NT2/D1 (cell line): ENCODE measurements at regions not wholly inside any gene's neighbourhood (a gene's known extent, or its start where the extent isn't known, plus 50 kb on each side); places are given as distances from the start of the nearest gene placed in this dataset.

ENCODE experiments used
- SUZ12 ChIP-seq: IDR thresholded peaks from 2 replicates; pipeline ENCODE4 v1.6.1; 2011; ENCODE audit not compliant: insufficient read length, insufficient read depth; ENCODE audit errors: extremely low read depth
- YY1 ChIP-seq: IDR thresholded peaks from 2 replicates; pipeline ENCODE4 v1.6.1; 2011; ENCODE audit not compliant: insufficient read length, insufficient read depth
- ZNF274 ChIP-seq: IDR thresholded peaks from 2 replicates; pipeline ENCODE4 v1.6.1; 2011; ENCODE audit warnings: mild to moderate bottlenecking, low read depth, low read length

GRCh38 chrX:122422547-122422946, 761.5 kb upstream of the GRIA3 start:
- TF ChIP-seq SUZ12 (no peak), ZNF274 (no peak), YY1 (no peak)
